GM12891 (cell line): ENCODE measurements at regions not wholly inside any gene's neighbourhood (a gene's known extent, or its start where the extent isn't known, plus 50 kb on each side); places are given as distances from the start of the nearest gene placed in this dataset.

ENCODE experiments used
- POLR2A ChIP-seq: IDR thresholded peaks from 2 replicates; pipeline ENCODE4 v1.6.1; 2011; ENCODE audit warnings: low read depth, low read length, control low read depth
- POLR2AphosphoS5 ChIP-seq: IDR thresholded peaks from 2 replicates; pipeline ENCODE4 v1.6.1; 2011; ENCODE audit warnings: low read depth, low read length, control low read depth
- POU2F2 ChIP-seq: IDR thresholded peaks from 2 replicates; pipeline ENCODE4 v1.6.1; 2011; ENCODE audit warnings: low read depth, mild to moderate bottlenecking, control low read depth, low read length, moderate library complexity
- SPI1 ChIP-seq: IDR thresholded peaks from 2 replicates; pipeline ENCODE4 v1.6.1; 2011; ENCODE audit warnings: low read depth, low read length, control low read depth
- TAF1 ChIP-seq: IDR thresholded peaks from 2 replicates; pipeline ENCODE4 v1.6.1; 2011; ENCODE audit warnings: low read depth, low read length, control low read depth

DNA sequence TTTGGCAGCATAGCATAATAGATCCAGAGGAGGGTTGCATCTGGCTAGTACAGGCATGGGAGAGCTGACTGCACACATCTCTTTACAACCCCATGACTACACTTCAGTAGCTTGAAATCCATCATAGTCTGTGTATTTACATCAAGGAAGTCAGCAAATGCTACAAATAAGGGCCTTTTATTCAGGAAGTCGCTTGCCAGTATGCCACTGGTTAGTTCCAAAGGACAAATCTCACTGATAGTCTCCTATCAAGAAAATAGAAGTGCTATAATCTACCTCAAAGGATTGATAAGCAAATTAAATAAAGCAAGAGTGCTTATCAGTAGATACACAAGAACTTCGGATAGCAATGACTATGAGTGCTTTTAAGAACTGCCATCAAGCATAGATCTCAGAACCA, 112.7 kb downstream of the KLF12 start:
- TF ChIP-seq POLR2AphosphoS5: no peak
- TF ChIP-seq POLR2A: no peak
- TF ChIP-seq SPI1: no peak
- no peak for TF ChIP-seq TAF1
- no peak for TF ChIP-seq POU2F2
